ENCODE measurements at regions not wholly inside any gene's neighbourhood (a gene's known extent, or its start where the extent isn't known, plus 50 kb on each side); places are given as distances from the start of the nearest gene placed in this dataset.

DNA sequence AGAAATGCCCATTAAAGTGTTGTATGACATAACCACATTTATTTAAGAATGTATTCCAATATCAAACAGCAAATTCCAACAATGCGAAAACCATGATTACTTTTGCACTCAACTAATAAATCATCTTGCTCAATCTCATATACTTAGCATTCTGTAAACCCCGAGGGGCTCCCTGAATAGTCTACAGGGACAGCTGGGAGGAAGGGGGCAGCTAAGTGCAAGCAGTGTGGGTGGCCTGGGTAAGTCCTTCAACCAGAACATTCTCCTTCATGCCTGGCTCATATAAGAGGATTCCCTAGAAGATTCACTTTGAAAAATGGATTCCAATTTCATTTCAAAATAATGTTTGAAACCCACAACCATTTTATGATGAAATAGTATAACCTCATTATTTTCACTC lies 355.5 kb downstream of the CDC14C start:
- TF ChIP-seq CTCF (IDR thresholded peaks at IDR 0.05 in 4 of 5, conservative IDR thresholded peaks at IDR 0.05 in 1 of 5) (no peak), POLR2A (IDR thresholded peaks at IDR 0.05) (no peak)
